ENCODE measurements at regions not wholly inside any gene's neighbourhood (a gene's known extent, or its start where the extent isn't known, plus 50 kb on each side); places are given as distances from the start of the nearest gene placed in this dataset.

GRCh38 chr1:233737341-233737740 lies 123.4 kb downstream of the KCNK1 start (continued):
- TF ChIP-seq SIN3A (IDR thresholded peaks at IDR 0.05; ENCODE audit: borderline replicate concordance, low read depth, low read length) (no peak), CTCF (IDR thresholded peaks at IDR 0.05) (no peak), POLR2AphosphoS5 (IDR thresholded peaks at IDR 0.05; ENCODE audit: low read depth, low read length) (no peak), FOXJ3 (CRISPR knock-in tag; IDR thresholded peaks at IDR 0.05) (no peak)

GRCh38 chr1:233738396-233738795 lies 124.5 kb downstream of the KCNK1 start:
- Histone ChIP-seq H3K36me3 (replicated peaks in 1 of 2; ENCODE audit: control insufficient read depth in 1 of 2, insufficient read depth in 2 of 2, low read length in 1 of 2) (no peaks in the 10 kb centered on the region), H3K79me2 (ENCODE audit: insufficient read depth) (no peaks in the 10 kb centered on the region), H2AFZ (ENCODE audit: low read depth) (no peak overlapping the region), H3K9me3 (no peaks in the 10 kb centered on the region), H3K4me1 (ENCODE audit: control insufficient read depth in 1 of 2, insufficient read depth in 2 of 2, low read depth in 1 of 2, low read length in 1 of 2) (peaks cover 0 to 3% of the 10 kb centered on the region in 2 experiments; a peak in 2 of 4 replicates), H3K4me2 (no peak overlapping the region), H3K9me2 (no peaks in the 10 kb centered on the region; the same call in 1 of the 2 replicates), H3K27ac (ENCODE audit: low read depth in 2 of 2, low read length in 1 of 2) (no peak overlapping the region), H3K9ac (no peak overlapping the region), H3K27me3 (ENCODE audit: insufficient read depth) (no peaks in the 10 kb centered on the region), H3K4me3 (ENCODE audit: low read depth in 2 of 2, low read length in 1 of 2) (no peak overlapping the region), H4K20me1 (ENCODE audit: insufficient read depth) (no peaks in the 10 kb centered on the region), H3F3A (replicated peaks; ENCODE audit: insufficient read depth) (no peaks in the 10 kb centered on the region)
- TF ChIP-seq RAD21 (IDR thresholded peaks at IDR 0.05; ENCODE audit: low read length) (no peak), FOSL2 (IDR thresholded peaks at IDR 0.05; ENCODE audit: borderline replicate concordance, low read depth) (no peak), EZH2phosphoT487 (IDR thresholded peaks at IDR 0.05; ENCODE audit: borderline replicate concordance, low read depth) (no peak), CTCF (IDR thresholded peaks at IDR 0.05) (no peak), RCOR1 (IDR thresholded peaks at IDR 0.05; ENCODE audit: low read length) (no peak), USF1 (IDR thresholded peaks at IDR 0.05; ENCODE audit: borderline replicate concordance, low read depth) (no peak), PBX3 (IDR thresholded peaks at IDR 0.05) (no peak), SMC3 (IDR thresholded peaks at IDR 0.05; ENCODE audit: low read depth, low read length) (no peak), MAX (IDR thresholded peaks at IDR 0.05; ENCODE audit: low read depth) (no peak), RXRA (IDR thresholded peaks at IDR 0.05; ENCODE audit: borderline replicate concordance, low read depth) (no peak), GABPA (IDR thresholded peaks at IDR 0.05; ENCODE audit: low read depth) (no peak)
- DNase-seq, result no peak
- ChIA-PET POLR2A (no interaction called here), CTCF (no interaction called here)
- 77% methylated on average over 8 of the region's 8 CpGs for WGBS (ENCODE audit: low lambda C conversion rate)

All from SK-N-SH (cell line).